SH-SY5Y (cell line): ENCODE measurements at regions not wholly inside any gene's neighbourhood (a gene's known extent, or its start where the extent isn't known, plus 50 kb on each side); places are given as distances from the start of the nearest gene placed in this dataset.

Experiments used
- GATA2 ChIP-seq: IDR thresholded peaks from 2 replicates; pipeline ENCODE4 v1.6.1; 2011; ENCODE audit warnings: mild to moderate bottlenecking, low read depth, low read length
- GATA3 ChIP-seq: IDR thresholded peaks from 2 replicates; pipeline ENCODE4 v1.6.1; 2011; ENCODE audit warnings: low read depth, mild to moderate bottlenecking, low read length, moderate library complexity

- TF ChIP-seq GATA2: no peak
- no peak for TF ChIP-seq GATA3
Measured at GRCh38 chr1:222466150-222466865, 81.6 kb downstream of the HHIPL2 start.

GRCh38 chr1:222465211-222466041 is 82.5 kb downstream of the HHIPL2 start:
- TF ChIP-seq GATA2: 0 out of 2 replicates have a peak, but pooled peaks have one; percentile 11
- TF ChIP-seq GATA3: no peak

- TF ChIP-seq GATA2 (no peak), GATA3 (no peak)
Measured at GRCh38 chr1:222464841-222465210, 83.1 kb downstream of the HHIPL2 start.

GRCh38 chr1:222463059-222463730 is 84.7 kb downstream of the HHIPL2 start:
- no peak for TF ChIP-seq GATA3
- TF ChIP-seq GATA2: no peak

- TF ChIP-seq GATA3 (no peak), GATA2 (no peak)
Measured at GRCh38 chr1:222462601-222463000, 85.3 kb downstream of the HHIPL2 start.

GRCh38 chr1:222461941-222462340 is 86.0 kb downstream of the HHIPL2 start:
- TF ChIP-seq GATA3 (no peak), GATA2 (no peak)

GRCh38 chr1:222459652-222460051 is 88.3 kb downstream of the HHIPL2 start:
- TF ChIP-seq GATA2: no peak
- no peak for TF ChIP-seq GATA3

GRCh38 chr1:222457513-222457912 is 90.4 kb downstream of the HHIPL2 start:
- TF ChIP-seq GATA2: no peak
- TF ChIP-seq GATA3: no peak

GRCh38 chr1:222457084-222457483 is 90.8 kb downstream of the HHIPL2 start:
- TF ChIP-seq GATA3 (no peak), GATA2 (no peak)

- TF ChIP-seq GATA2 (no peak; the same call in 1 of the 2 replicates), GATA3 (no peak)
Measured at GRCh38 chr1:222455188-222455879, 92.6 kb downstream of the HHIPL2 start.

- TF ChIP-seq GATA2: peak; percentile 68
- no peak for TF ChIP-seq GATA3
Measured at GRCh38 chr1:222454782-222455181, 93.1 kb downstream of the HHIPL2 start.

- TF ChIP-seq GATA3 (no peak), GATA2 (no peak)
Measured at GRCh38 chr1:222454186-222454585, 93.7 kb downstream of the HHIPL2 start.

- no peak for TF ChIP-seq GATA3
- no peak for TF ChIP-seq GATA2
Measured at GRCh38 chr1:222452031-222452430, 95.9 kb downstream of the HHIPL2 start.

- TF ChIP-seq GATA3 (no peak), GATA2 (no peak)
Measured at GRCh38 chr1:222443566-222443965, 104.3 kb downstream of the HHIPL2 start.
